GF-D8 (cell line): ENCODE measurements at regions not wholly inside any gene's neighbourhood (a gene's known extent, or its start where the extent isn't known, plus 50 kb on each side); places are given as distances from the start of the nearest gene placed in this dataset.
"Not testable (repeated sequence)": the region's sequence is repeated elsewhere in the genome, so short reads cannot be mapped to it uniquely, and the experiment has no call there.

Experiments
- DNase-seq: peaks from one replicate; lab custom pipeline; 2025; lab: John Stamatoyannopoulos, UW

GRCh38 chr10:108544500-108545120 lies 1378.7 kb downstream of the XPNPEP1 start:
- DNase-seq, result no peak

- not testable (repeated sequence) for DNase-seq
Measured at GRCh38 chr10:108533551-108533950, 1369.0 kb upstream of the SORCS1 start.

- DNase-seq, result no peak
Measured at GRCh38 chr10:108523016-108523800, 1358.7 kb upstream of the SORCS1 start.

GRCh38 chr10:108521827-108522492 lies 1357.5 kb upstream of the SORCS1 start:
- no peak for DNase-seq

- no peak for DNase-seq
Measured at GRCh38 chr10:108515821-108516220, 1351.3 kb upstream of the SORCS1 start.

- no peak for DNase-seq
Measured at GRCh38 chr10:108500396-108500795, 1335.9 kb upstream of the SORCS1 start.

- no peak for DNase-seq
Measured at GRCh38 chr10:108496106-108496505, 1331.6 kb upstream of the SORCS1 start.

GRCh38 chr10:108490944-108491343 lies 1326.4 kb upstream of the SORCS1 start:
- no peak for DNase-seq

GRCh38 chr10:108471420-108471819 lies 1306.9 kb upstream of the SORCS1 start:
- DNase-seq, result no peak

- no peak for DNase-seq
Measured at GRCh38 chr10:108469940-108470339, 1305.4 kb upstream of the SORCS1 start.

GRCh38 chr10:108465871-108466641 lies 1301.5 kb upstream of the SORCS1 start:
- DNase-seq, result no peak

- no peak for DNase-seq
Measured at GRCh38 chr10:108462005-108462404, 1297.5 kb upstream of the SORCS1 start.

GRCh38 chr10:108454793-108455192 lies 1290.3 kb upstream of the SORCS1 start:
- no peak for DNase-seq

GRCh38 chr10:108454224-108454623 lies 1289.7 kb upstream of the SORCS1 start:
- DNase-seq, result no peak

- DNase-seq, result no peak
Measured at GRCh38 chr10:108453166-108453565, 1288.7 kb upstream of the SORCS1 start.

- DNase-seq, result no peak
Measured at GRCh38 chr10:108452533-108452932, 1288.0 kb upstream of the SORCS1 start.

GRCh38 chr10:108450280-108450679 lies 1285.8 kb upstream of the SORCS1 start:
- DNase-seq, result no peak

GRCh38 chr10:108445746-108446145 lies 1281.2 kb upstream of the SORCS1 start:
- no peak for DNase-seq

GRCh38 chr10:108443636-108444035 lies 1279.1 kb upstream of the SORCS1 start:
- DNase-seq, result no peak

- DNase-seq, result no peak
Measured at GRCh38 chr10:108439397-108439796, 1274.9 kb upstream of the SORCS1 start.

- DNase-seq, result no peak
Measured at GRCh38 chr10:108436096-108436495, 1271.6 kb upstream of the SORCS1 start.

- no peak for DNase-seq
Measured at GRCh38 chr10:108434559-108435252, 1270.2 kb upstream of the SORCS1 start.
